GM12801 (cell line): ENCODE measurements at regions not wholly inside any gene's neighbourhood (a gene's known extent, or its start where the extent isn't known, plus 50 kb on each side); places are given as distances from the start of the nearest gene placed in this dataset.

Source experiments
- CTCF ChIP-seq: IDR thresholded peaks from one replicate; pipeline ENCODE4 v1.5.1; 2011; ENCODE audit warnings: control low read depth; ENCODE audit not compliant: insufficient read length; ENCODE audit errors: extremely low read depth

- TF ChIP-seq CTCF: no peak
Observed at GRCh38 chr4:67250131-67250896, 295.0 kb downstream of the CENPC start.

GRCh38 chr4:67236788-67237187 is 308.5 kb downstream of the CENPC start:
- no peak for TF ChIP-seq CTCF

- no peak for TF ChIP-seq CTCF
Observed at GRCh38 chr4:67236318-67236717, 309.0 kb downstream of the CENPC start.

GRCh38 chr4:67234296-67234695 is 311.0 kb downstream of the CENPC start:
- TF ChIP-seq CTCF: no peak

GRCh38 chr4:67229148-67229547 is 316.2 kb downstream of the CENPC start:
- TF ChIP-seq CTCF: no peak

GRCh38 chr4:67220861-67221260 is 324.4 kb downstream of the CENPC start:
- TF ChIP-seq CTCF: no peak

GRCh38 chr4:67218883-67219282 is 326.4 kb downstream of the CENPC start:
- no peak for TF ChIP-seq CTCF
